Daoy (cell line): ENCODE measurements at regions not wholly inside any gene's neighbourhood (a gene's known extent, or its start where the extent isn't known, plus 50 kb on each side); places are given as distances from the start of the nearest gene placed in this dataset.
A peak's percentile ranks its signal among the peaks of the same experiment; 100 is the strongest.
"Not testable (repeated sequence)": the region's sequence is repeated elsewhere in the genome, so short reads cannot be mapped to it uniquely, and the experiment has no call there.

Experiments used
- DNase-seq: peaks from one replicate; pipeline ENCODE4 v3.0.0-alpha.2; 2015; ENCODE audit warnings: low read depth

GRCh38 chr13:105702441-105702840, 833.0 kb downstream of the EFNB2 start:
- DNase-seq: no peak

GRCh38 chr13:105692769-105693168, 842.7 kb downstream of the EFNB2 start:
- DNase-seq: no peak

GRCh38 chr13:105684216-105684615, 851.2 kb downstream of the EFNB2 start:
- no peak for DNase-seq

GRCh38 chr13:105679838-105680237, 855.6 kb downstream of the EFNB2 start:
- DNase-seq: peak; percentile 14

- no peak for DNase-seq
These were observed 857.4 kb downstream of the EFNB2 start for GRCh38 chr13:105678072-105678471.

- no peak for DNase-seq
These were observed 862.6 kb downstream of the EFNB2 start for GRCh38 chr13:105672881-105673280.

- DNase-seq: not testable (repeated sequence)
These were observed 864.3 kb downstream of the EFNB2 start for GRCh38 chr13:105671131-105671530.

- no peak for DNase-seq
These were observed 865.1 kb downstream of the EFNB2 start for GRCh38 chr13:105670179-105670990.

- peak; percentile 10 for DNase-seq
These were observed 870.2 kb downstream of the EFNB2 start for GRCh38 chr13:105665284-105665683.

GRCh38 chr13:105663182-105663581, 872.3 kb downstream of the EFNB2 start:
- no peak for DNase-seq

- no peak for DNase-seq
These were observed 874.9 kb downstream of the EFNB2 start for GRCh38 chr13:105660561-105660960.

- no peak for DNase-seq
These were observed 877.0 kb downstream of the EFNB2 start for GRCh38 chr13:105658431-105658830.

- peak; percentile 6 for DNase-seq
These were observed 880.4 kb downstream of the EFNB2 start for GRCh38 chr13:105655046-105655445.

- DNase-seq: no peak
These were observed 891.5 kb downstream of the EFNB2 start for GRCh38 chr13:105643966-105644365.

- DNase-seq: peak; percentile 22
These were observed 892.9 kb downstream of the EFNB2 start for GRCh38 chr13:105642511-105642958.

- no peak for DNase-seq
These were observed 894.3 kb downstream of the EFNB2 start for GRCh38 chr13:105641121-105641520.

GRCh38 chr13:105638426-105638825, 897.0 kb downstream of the EFNB2 start:
- no peak for DNase-seq

GRCh38 chr13:105634059-105634458, 901.4 kb downstream of the EFNB2 start:
- DNase-seq: peak; percentile 6

- no peak for DNase-seq
These were observed 905.0 kb downstream of the EFNB2 start for GRCh38 chr13:105630431-105630830.

GRCh38 chr13:105627270-105627669, 908.2 kb downstream of the EFNB2 start:
- no peak for DNase-seq

- no peak for DNase-seq
These were observed 909.8 kb downstream of the EFNB2 start for GRCh38 chr13:105625691-105626090.

GRCh38 chr13:105616333-105617075, 919.0 kb downstream of the EFNB2 start:
- DNase-seq: no peak

- DNase-seq: no peak
These were observed 922.9 kb downstream of the EFNB2 start for GRCh38 chr13:105612541-105612940.
